Fibroblast of skin of left quadriceps (primary cell): ENCODE measurements at regions not wholly inside any gene's neighbourhood (a gene's known extent, or its start where the extent isn't known, plus 50 kb on each side); places are given as distances from the start of the nearest gene placed in this dataset.

Experiments
- DNase-seq, 2 experiments: peaks; one replicate each; pipeline ENCODE4 v3.0.0-alpha.2; 2013; ENCODE audit warnings: low read depth in 2 of 2

- DNase-seq, result no peak
Observed at GRCh38 chr10:108249940-108250339, 1085.4 kb upstream of the SORCS1 start.

- no peak for DNase-seq
Observed at GRCh38 chr10:108244443-108245228, 1080.1 kb upstream of the SORCS1 start.

GRCh38 chr10:108241166-108241565, 1076.7 kb upstream of the SORCS1 start:
- DNase-seq, result no peak

GRCh38 chr10:108238261-108238660, 1073.8 kb upstream of the SORCS1 start:
- DNase-seq, result no peak

- DNase-seq, result peak in 1 of 2 experiments; percentile 1
Observed at GRCh38 chr10:108230478-108231170, 1066.1 kb upstream of the SORCS1 start.

- no peak for DNase-seq
Observed at GRCh38 chr10:108208732-108209131, 1044.2 kb upstream of the SORCS1 start.

- no peak for DNase-seq
Observed at GRCh38 chr10:108208038-108208437, 1043.5 kb upstream of the SORCS1 start.

- peak; percentile 16 to 20 for DNase-seq
Observed at GRCh38 chr10:108204528-108205305, 1040.2 kb upstream of the SORCS1 start.

GRCh38 chr10:108203905-108204527, 1039.5 kb upstream of the SORCS1 start:
- DNase-seq, result no peak

GRCh38 chr10:108187408-108188012, 1023.0 kb upstream of the SORCS1 start:
- no peak for DNase-seq

- DNase-seq, result no peak
Observed at GRCh38 chr10:108184114-108184513, 1019.6 kb upstream of the SORCS1 start.

- DNase-seq, result no peak
Observed at GRCh38 chr10:108180878-108181277, 1016.4 kb upstream of the SORCS1 start.

- DNase-seq, result peak; percentile 10 to 16
Observed at GRCh38 chr10:108169846-108170245, 1005.3 kb upstream of the SORCS1 start.

GRCh38 chr10:108167766-108168165, 1003.3 kb upstream of the SORCS1 start:
- DNase-seq, result no peak

- DNase-seq, result no peak
Observed at GRCh38 chr10:108166401-108166800, 1001.9 kb upstream of the SORCS1 start.

- DNase-seq, result no peak
Observed at GRCh38 chr10:108147346-108147745, 982.8 kb upstream of the SORCS1 start.

- DNase-seq, result no peak
Observed at GRCh38 chr10:108141064-108141463, 976.6 kb upstream of the SORCS1 start.

GRCh38 chr10:108132303-108132702, 967.8 kb upstream of the SORCS1 start:
- DNase-seq, result no peak

- no peak for DNase-seq
Observed at GRCh38 chr10:108130575-108130974, 966.1 kb upstream of the SORCS1 start.

- no peak for DNase-seq
Observed at GRCh38 chr10:108112218-108112617, 947.7 kb upstream of the SORCS1 start.

GRCh38 chr10:108104551-108105156, 940.1 kb upstream of the SORCS1 start:
- DNase-seq, result peak; percentile 3 to 5
